ENCODE measurements at regions not wholly inside any gene's neighbourhood (a gene's known extent, or its start where the extent isn't known, plus 50 kb on each side); places are given as distances from the start of the nearest gene placed in this dataset.
"Not testable (repeated sequence)": the region's sequence is repeated elsewhere in the genome, so short reads cannot be mapped to it uniquely, and the experiment has no call there.

- DNase-seq: no peak
Observed at GRCh38 chr7:55261386-55261770, 103.8 kb upstream of the LANCL2 start.

GRCh38 chr7:55265328-55265727 is 99.8 kb upstream of the LANCL2 start:
- not testable (repeated sequence) for DNase-seq

- DNase-seq: no peak
Observed at GRCh38 chr7:55265836-55266642, 99.1 kb upstream of the LANCL2 start.

GRCh38 chr7:55271069-55271626 is 94.0 kb upstream of the LANCL2 start:
- DNase-seq: no peak

GRCh38 chr7:55271661-55272060 is 93.5 kb upstream of the LANCL2 start:
- DNase-seq: no peak

GRCh38 chr7:55272328-55272727 is 92.8 kb upstream of the LANCL2 start:
- no peak for DNase-seq

GRCh38 chr7:55273186-55273980 is 91.8 kb upstream of the LANCL2 start:
- no peak for DNase-seq

- no peak for DNase-seq
Observed at GRCh38 chr7:55274156-55274555, 91.0 kb upstream of the LANCL2 start.

- DNase-seq: no peak
Observed at GRCh38 chr7:55275291-55276200, 89.6 kb upstream of the LANCL2 start.

GRCh38 chr7:55276572-55277295 is 88.4 kb upstream of the LANCL2 start:
- no peak for DNase-seq

- no peak for DNase-seq
Observed at GRCh38 chr7:55277916-55278315, 87.2 kb upstream of the LANCL2 start.

GRCh38 chr7:55278321-55278720 is 86.8 kb upstream of the LANCL2 start:
- no peak for DNase-seq

- no peak for DNase-seq
Observed at GRCh38 chr7:55279080-55279845, 85.9 kb upstream of the LANCL2 start.

GRCh38 chr7:55280031-55280454 is 85.1 kb upstream of the LANCL2 start:
- DNase-seq: peak; percentile 78

GRCh38 chr7:55285665-55286064 is 79.5 kb upstream of the LANCL2 start:
- DNase-seq: no peak

GRCh38 chr7:55286666-55287065 is 78.5 kb upstream of the LANCL2 start:
- DNase-seq: no peak

- no peak for DNase-seq
Observed at GRCh38 chr7:55288070-55288824, 76.9 kb upstream of the LANCL2 start.

- DNase-seq: no peak
Observed at GRCh38 chr7:55296070-55296469, 69.1 kb upstream of the LANCL2 start.

- DNase-seq: no peak
Observed at GRCh38 chr7:55299273-55299967, 65.7 kb upstream of the LANCL2 start.

- DNase-seq: no peak
Observed at GRCh38 chr7:55303220-55303619, 61.9 kb upstream of the LANCL2 start.

Measured in activated effector memory CD4-positive, alpha-beta T cell treated with anti-CD3 and anti-CD28 coated beads, Interleukin-2, amount 50 U/mL, for 16 hours (primary cell).